HEK293 (cell line): ENCODE measurements at regions not wholly inside any gene's neighbourhood (a gene's known extent, or its start where the extent isn't known, plus 50 kb on each side); places are given as distances from the start of the nearest gene placed in this dataset.

Experiments
- CTCF ChIA-PET: fragments of 350-600 bp; formaldehyde crosslinking; extraction: SDS; loops from one replicate; lab custom pipeline; 2021; ENCODE audit warnings: antibody characterized with exemption; lab: Yijun Ruan, JAX
- POLR2A ChIA-PET: fragments of 300-600 bp; formaldehyde crosslinking; extraction: SDS; loops from one replicate; lab custom pipeline; 2020; ENCODE audit warnings: antibody characterized with exemption, inconsistent platforms; lab: Yijun Ruan, JAX
- H3K27ac ChIP-seq: fragments of 200-500 bp; sonication (Bioruptor generic); 2 replicates; pipeline ENCODE4 v1.5.1; 2014; ENCODE audit warnings: low read depth, low read length, control low read depth, inconsistent platforms; ENCODE audit errors: extremely low read depth
- H3K36me3 ChIP-seq, 2 experiments: fragments of 200-500 bp in 1 of 2; sonication (Bioruptor generic) in 1 of 2; 1 replicate in 1 of 2; 2 replicates in 1 of 2; pipeline ENCODE4 v1.5.1; 2014 to 2017; ENCODE audit warnings: inconsistent platforms in 2 of 2, low read length in 2 of 2; ENCODE audit not compliant: control insufficient read depth in 2 of 2, insufficient read depth in 1 of 2
- H3K4me1 ChIP-seq: fragments of 200-500 bp; sonication (Bioruptor generic); 2 replicates; pipeline ENCODE4 v1.5.1; 2014; ENCODE audit warnings: mild to moderate bottlenecking, low read length, inconsistent platforms; ENCODE audit not compliant: control insufficient read depth, insufficient read depth
- H3K4me3 ChIP-seq: 2 replicates; pipeline ENCODE4 v1.5.1; 2011; ENCODE audit warnings: low read depth, mild to moderate bottlenecking, control low read depth, low read length, moderate library complexity
- H3K9me3 ChIP-seq: fragments of 200-500 bp; sonication (Bioruptor generic); 2 replicates; pipeline ENCODE4 v1.5.1; 2014; ENCODE audit warnings: low read depth, low read length, inconsistent platforms; ENCODE audit not compliant: control insufficient read depth, insufficient read depth
- GLI4 ChIP-seq: fragments of 450-650 bp; formaldehyde crosslinking; IDR thresholded peaks from 2 replicates; pipeline ENCODE4 v1.5.1; 2016; ENCODE audit warnings: missing biosample characterization, missing genetic modification characterization
- HIC1 ChIP-seq: fragments of 450-650 bp; formaldehyde crosslinking; IDR thresholded peaks from 2 replicates; pipeline ENCODE4 v1.5.1; 2016; ENCODE audit warnings: missing biosample characterization, missing genetic modification characterization
- KLF10 ChIP-seq: fragments of 450-650 bp; IDR thresholded peaks from 2 replicates; pipeline ENCODE4 v1.5.1; 2018; ENCODE audit warnings: missing biosample characterization, mild to moderate bottlenecking, missing genetic modification characterization
- KLF17 ChIP-seq: fragments of 450-650 bp; formaldehyde crosslinking; IDR thresholded peaks from 2 replicates; pipeline ENCODE4 v1.5.1; 2016; ENCODE audit warnings: missing biosample characterization, missing genetic modification characterization
- MEIS1 ChIP-seq: sonication (generic); formaldehyde crosslinking; IDR thresholded peaks from 2 replicates; pipeline ENCODE4 v1.8.1; 2022; ENCODE audit warnings: missing genetic modification reagents, mild to moderate bottlenecking, borderline replicate concordance
- ZBTB48 ChIP-seq: fragments of 450-650 bp; formaldehyde crosslinking; IDR thresholded peaks from 2 replicates; pipeline ENCODE4 v1.5.1; 2016; ENCODE audit warnings: missing biosample characterization, missing genetic modification characterization
- ZFP41 ChIP-seq: fragments of 450-650 bp; formaldehyde crosslinking; IDR thresholded peaks from 2 replicates; pipeline ENCODE4 v1.5.1; 2016; ENCODE audit warnings: missing biosample characterization, missing genetic modification characterization, borderline replicate concordance
- ZNF138 ChIP-seq: fragments of 450-650 bp; formaldehyde crosslinking; IDR thresholded peaks from 2 replicates; pipeline ENCODE4 v1.5.1; 2016; ENCODE audit warnings: missing biosample characterization, missing genetic modification characterization, borderline replicate concordance
- ZNF18 ChIP-seq: fragments of 450-650 bp; formaldehyde crosslinking; IDR thresholded peaks from 2 replicates; pipeline ENCODE4 v1.5.1; 2016; ENCODE audit warnings: missing biosample characterization, missing genetic modification characterization
- ZNF513 ChIP-seq: fragments of 450-650 bp; IDR thresholded peaks from 2 replicates; pipeline ENCODE4 v1.5.1; 2018; ENCODE audit warnings: missing biosample characterization, missing genetic modification characterization
- ZNF529 ChIP-seq: fragments of 450-650 bp; formaldehyde crosslinking; IDR thresholded peaks from 2 replicates; pipeline ENCODE4 v1.5.1; 2017; ENCODE audit warnings: missing genetic modification characterization, missing biosample characterization; ENCODE audit not compliant: insufficient replicate concordance
- ZNF621 ChIP-seq: fragments of 450-650 bp; formaldehyde crosslinking; IDR thresholded peaks from 2 replicates; pipeline ENCODE4 v1.5.1; 2017; ENCODE audit warnings: missing biosample characterization, missing genetic modification characterization
- ZNF692 ChIP-seq: fragments of 450-650 bp; formaldehyde crosslinking; IDR thresholded peaks from 2 replicates; pipeline ENCODE4 v1.5.1; 2016; ENCODE audit warnings: missing biosample characterization, missing genetic modification characterization
- ZNF792 ChIP-seq: fragments of 450-650 bp; formaldehyde crosslinking; IDR thresholded peaks from 2 replicates; pipeline ENCODE4 v1.5.1; 2016; ENCODE audit warnings: missing biosample characterization, missing genetic modification characterization
- ZSCAN16 ChIP-seq: fragments of 450-650 bp; formaldehyde crosslinking; IDR thresholded peaks from 2 replicates; pipeline ENCODE4 v1.5.1; 2016; ENCODE audit warnings: missing biosample characterization, missing genetic modification characterization

- no peak for TF ChIP-seq ZNF513
- TF ChIP-seq ZBTB48 (tag by site-specific recombination), result no peak
- TF ChIP-seq ZSCAN16 (tag by site-specific recombination), result no peak
- no peak for TF ChIP-seq HIC1 (tag by site-specific recombination)
Measured at GRCh38 chr5:168024306-168024705, 267.1 kb upstream of the WWC1 start (continued).

GRCh38 chr5:168027007-168027406 is 264.4 kb upstream of the WWC1 start:
- no peaks in the 10 kb centered on the region for H3K4me1 ChIP-seq
- no peaks in the 10 kb centered on the region for H3K9me3 ChIP-seq
- TF ChIP-seq GLI4 (tag by site-specific recombination), result no peak
- ChIA-PET CTCF (interaction anchor here (0.6 to 1.3 kb wide), 3 partner anchors 9 to 297 kb away, joined by 3 to 4 read pairs (median 3); no protein-coding TSS in a partner anchor), POLR2A (no interaction called here)
- H3K4me3 ChIP-seq, result no peak overlapping the region
- H3K36me3 ChIP-seq, result no peaks in the 10 kb centered on the region
- H3K27ac ChIP-seq, result no peak overlapping the region

GRCh38 chr5:168030912-168031311 is 260.5 kb upstream of the WWC1 start:
- H3K36me3 ChIP-seq, result no peaks in the 10 kb centered on the region
- no peak overlapping the region for H3K27ac ChIP-seq
- POLR2A ChIA-PET, result no interaction called here
- TF ChIP-seq KLF10 (tag by site-specific recombination), result no peak
- no peak for TF ChIP-seq ZNF529 (tag by site-specific recombination)
- no peak for TF ChIP-seq ZNF18 (tag by site-specific recombination)
- no peak for TF ChIP-seq ZNF792 (tag by site-specific recombination)
- no peak for TF ChIP-seq ZNF138 (tag by site-specific recombination)
- no peak for TF ChIP-seq ZNF692 (tag by site-specific recombination)
- no peak for TF ChIP-seq ZFP41
- TF ChIP-seq KLF17, result no peak
- no peak for TF ChIP-seq MEIS1
- TF ChIP-seq ZNF621 (tag by site-specific recombination), result no peak
- H3K9me3 ChIP-seq, result no peaks in the 10 kb centered on the region
- H3K4me1 ChIP-seq, result no peaks in the 10 kb centered on the region
- no peak overlapping the region for H3K4me3 ChIP-seq
- CTCF ChIA-PET, result no interaction called here
